HFF-Myc (cell line): ENCODE measurements at regions not wholly inside any gene's neighbourhood (a gene's known extent, or its start where the extent isn't known, plus 50 kb on each side); places are given as distances from the start of the nearest gene placed in this dataset.
"Not testable (repeated sequence)": the region's sequence is repeated elsewhere in the genome, so short reads cannot be mapped to it uniquely, and the experiment has no call there.

Experiments used
- DNase-seq: peaks from one replicate; pipeline ENCODE4 v3.0.0-alpha.2; 2011; ENCODE audit warnings: low read depth; ENCODE audit errors: extremely low read depth
- H3K4me3 ChIP-seq: replicated peaks from 2 replicates; pipeline ENCODE4 v1.5.1; 2011; ENCODE audit warnings: low read depth, mild to moderate bottlenecking, control low read depth, low read length
- TF ChIP-seq, protein P1 (sequence below): IDR thresholded peaks from 2 replicates; pipeline ENCODE4 v1.5.1; 2012; ENCODE audit warnings: mild to moderate bottlenecking, low read depth, low read length, control low read depth; ENCODE audit errors: missing control alignments

DNA sequence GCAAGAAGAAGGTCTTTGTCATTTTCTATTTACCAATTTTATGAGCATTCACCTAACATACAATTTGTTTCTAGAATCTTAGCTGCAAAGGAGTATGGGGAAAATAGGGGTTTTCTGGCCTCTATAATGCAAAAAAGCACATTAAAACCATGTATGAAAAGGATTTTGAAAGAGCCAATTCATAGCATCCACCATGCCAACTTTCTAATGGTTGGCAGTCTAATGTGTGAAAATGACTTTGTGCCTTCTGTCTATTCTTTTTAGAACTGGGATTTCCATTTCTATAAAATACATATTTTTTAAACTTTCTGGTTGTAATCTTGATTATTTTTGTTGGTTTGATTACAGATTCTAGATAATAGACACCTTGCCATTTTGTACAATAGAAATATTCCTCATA lies 333.7 kb upstream of the CNTN6 start:
- TF ChIP-seq, protein P1, sequence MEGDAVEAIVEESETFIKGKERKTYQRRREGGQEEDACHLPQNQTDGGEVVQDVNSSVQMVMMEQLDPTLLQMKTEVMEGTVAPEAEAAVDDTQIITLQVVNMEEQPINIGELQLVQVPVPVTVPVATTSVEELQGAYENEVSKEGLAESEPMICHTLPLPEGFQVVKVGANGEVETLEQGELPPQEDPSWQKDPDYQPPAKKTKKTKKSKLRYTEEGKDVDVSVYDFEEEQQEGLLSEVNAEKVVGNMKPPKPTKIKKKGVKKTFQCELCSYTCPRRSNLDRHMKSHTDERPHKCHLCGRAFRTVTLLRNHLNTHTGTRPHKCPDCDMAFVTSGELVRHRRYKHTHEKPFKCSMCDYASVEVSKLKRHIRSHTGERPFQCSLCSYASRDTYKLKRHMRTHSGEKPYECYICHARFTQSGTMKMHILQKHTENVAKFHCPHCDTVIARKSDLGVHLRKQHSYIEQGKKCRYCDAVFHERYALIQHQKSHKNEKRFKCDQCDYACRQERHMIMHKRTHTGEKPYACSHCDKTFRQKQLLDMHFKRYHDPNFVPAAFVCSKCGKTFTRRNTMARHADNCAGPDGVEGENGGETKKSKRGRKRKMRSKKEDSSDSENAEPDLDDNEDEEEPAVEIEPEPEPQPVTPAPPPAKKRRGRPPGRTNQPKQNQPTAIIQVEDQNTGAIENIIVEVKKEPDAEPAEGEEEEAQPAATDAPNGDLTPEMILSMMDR: no peak
- no peak overlapping the region for H3K4me3 ChIP-seq
- DNase-seq: no peak

DNA sequence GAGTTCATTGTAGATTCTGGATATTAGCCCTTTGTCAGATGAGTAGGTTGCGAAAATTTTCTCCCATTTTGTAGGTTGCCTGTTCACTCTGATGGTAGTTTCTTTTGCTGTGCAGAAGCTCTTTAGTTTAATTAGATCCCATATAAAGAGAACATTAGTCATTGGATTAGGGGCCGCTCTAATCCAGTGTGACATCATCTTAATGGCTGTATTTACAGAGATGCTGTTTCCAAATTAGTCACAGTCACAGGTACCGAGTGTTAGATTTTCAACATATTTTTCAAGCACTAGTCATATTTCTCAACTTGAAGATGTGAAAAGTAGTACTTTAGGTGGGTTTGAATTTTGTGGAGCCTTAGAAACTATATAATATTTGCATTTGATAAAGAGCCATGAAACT lies 319.4 kb upstream of the CNTN6 start:
- DNase-seq, H3K4me3 ChIP-seq: not testable (repeated sequence)

DNA sequence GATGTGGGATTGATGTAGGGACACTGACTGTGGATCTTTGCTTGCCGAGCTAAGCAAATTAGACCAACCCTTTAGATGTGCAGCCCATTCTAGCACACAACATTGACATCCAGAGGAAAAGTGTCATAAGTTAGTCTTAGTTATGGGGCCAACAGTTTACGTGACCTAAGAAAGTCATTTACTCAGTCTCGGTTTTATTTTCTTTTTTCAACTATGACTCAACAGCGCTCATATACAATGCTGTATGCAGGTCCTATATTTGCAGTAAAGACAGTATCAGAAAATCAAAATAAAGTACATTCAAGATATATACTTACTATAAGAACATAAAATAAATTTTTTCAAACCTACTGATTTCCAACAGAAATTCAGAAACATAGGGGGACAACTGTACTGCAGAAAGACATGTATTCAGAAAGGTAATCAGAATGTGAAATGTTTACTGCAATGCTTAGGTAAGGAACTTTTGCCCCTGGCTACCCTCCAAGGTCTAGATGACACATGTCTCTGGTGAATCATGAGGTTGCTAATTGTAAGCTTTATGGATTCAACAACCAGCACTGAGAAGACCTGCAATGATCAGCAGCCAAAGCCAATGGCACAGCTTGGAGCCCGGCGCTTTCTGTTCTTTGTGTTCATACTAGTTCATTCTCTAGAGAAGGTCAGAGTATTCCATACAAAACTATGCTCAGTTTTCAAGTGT lies 317.5 kb upstream of the CNTN6 start:
- DNase-seq: no peak
- TF ChIP-seq, protein P1: no peak
- H3K4me3 ChIP-seq: no peak overlapping the region

DNA sequence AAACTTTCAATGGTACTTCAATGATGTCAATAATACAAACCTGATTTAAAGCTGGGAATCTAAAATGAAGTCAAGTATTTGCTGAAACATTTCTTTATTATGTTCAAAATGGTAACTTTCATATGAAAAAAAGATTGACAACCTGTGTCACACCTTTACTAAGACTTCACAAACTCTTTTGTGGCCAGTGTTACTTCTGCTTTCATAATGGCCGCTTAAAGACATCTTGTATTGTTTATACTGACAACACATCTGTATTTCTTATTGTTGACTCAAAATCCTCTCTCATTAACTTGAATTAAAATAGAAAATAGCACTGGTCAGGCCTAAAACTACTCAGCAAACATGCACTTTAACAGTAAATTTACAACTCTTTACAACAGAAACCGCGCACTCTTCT lies 312.3 kb upstream of the CNTN6 start:
- TF ChIP-seq, protein P1: no peak
- H3K4me3 ChIP-seq: no peak overlapping the region
- DNase-seq: no peak

DNA sequence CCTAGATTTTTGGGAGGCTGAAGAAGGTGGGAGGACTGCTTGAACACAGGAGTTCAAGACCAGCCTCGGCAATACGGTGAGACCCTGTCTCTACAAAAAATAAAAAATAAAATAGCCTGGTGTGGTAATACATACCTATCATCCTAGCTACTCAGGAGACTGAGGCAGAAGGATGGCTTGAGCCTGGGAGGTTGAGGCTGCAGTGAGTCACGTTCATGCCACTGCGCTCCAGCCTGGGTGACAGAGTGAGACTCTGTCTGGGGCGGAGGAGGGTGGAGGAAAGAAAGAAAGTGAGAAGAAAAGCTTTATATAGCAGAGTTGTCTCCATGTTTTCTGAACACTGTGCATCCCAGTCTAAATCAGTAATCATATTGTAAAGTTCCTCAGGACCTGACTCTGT lies 301.4 kb upstream of the CNTN6 start:
- no peak overlapping the region for H3K4me3 ChIP-seq
- DNase-seq: no peak
- TF ChIP-seq, protein P1: no peak

DNA sequence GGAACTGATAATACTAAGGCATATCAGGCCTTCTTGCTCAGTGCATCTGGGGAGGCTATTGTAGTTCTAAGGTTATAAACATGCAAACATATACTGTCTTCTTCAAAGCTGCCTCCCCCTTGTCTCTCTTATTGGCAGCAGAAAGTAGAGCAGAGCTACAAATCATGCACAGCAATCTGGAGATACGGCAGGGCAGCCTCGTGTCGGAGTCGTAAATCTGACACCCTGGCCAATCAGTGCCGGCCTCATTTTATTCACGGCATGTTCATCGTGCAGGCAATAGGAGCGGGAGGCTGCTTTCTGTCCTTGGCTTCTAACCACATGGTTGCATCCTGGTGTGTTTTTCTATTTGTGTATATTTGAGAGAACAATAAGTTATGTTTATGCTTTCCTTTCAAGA lies 300.2 kb upstream of the CNTN6 start:
- no peak for DNase-seq
- no peak overlapping the region for H3K4me3 ChIP-seq
- TF ChIP-seq, protein P1: no peak

DNA sequence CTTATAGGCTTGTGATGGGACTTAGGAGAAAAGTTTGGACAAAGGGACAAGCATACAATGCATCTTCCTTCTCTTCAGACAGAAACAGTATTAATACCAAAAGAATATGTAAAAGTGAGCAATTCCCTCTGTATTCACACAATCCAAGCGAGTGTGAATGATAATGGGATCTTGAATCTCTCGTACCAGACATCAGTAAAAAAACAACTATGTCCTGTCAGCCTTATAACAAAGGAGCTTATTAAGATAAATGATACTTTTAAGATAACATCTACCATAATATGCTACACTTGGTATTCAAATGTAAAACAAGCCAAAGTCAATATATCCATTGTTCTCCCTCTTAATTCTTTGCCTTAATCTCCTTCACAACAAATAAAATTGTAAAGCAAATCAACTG lies 288.6 kb upstream of the CNTN6 start:
- no peak overlapping the region for H3K4me3 ChIP-seq
- DNase-seq: no peak
- TF ChIP-seq, protein P1: no peak
